NB4 (cell line): ENCODE measurements at regions not wholly inside any gene's neighbourhood (a gene's known extent, or its start where the extent isn't known, plus 50 kb on each side); places are given as distances from the start of the nearest gene placed in this dataset.

ENCODE experiments used
- DNase-seq: peaks from one replicate; pipeline ENCODE4 v3.0.0; 2010; ENCODE audit warnings: low read depth
- H3K4me3 ChIP-seq: one replicate; pipeline ENCODE4 v1.5.1; 2011; ENCODE audit warnings: mild to moderate bottlenecking, low read depth, low read length, moderate library complexity
- MYC ChIP-seq: IDR thresholded peaks from 2 replicates; pipeline ENCODE4 v1.6.1; 2011; ENCODE audit warnings: low read depth, low read length
- POLR2A ChIP-seq: IDR thresholded peaks from 2 replicates; pipeline ENCODE4 v1.6.1; 2011; ENCODE audit warnings: mild to moderate bottlenecking; ENCODE audit not compliant: insufficient read length; ENCODE audit errors: extremely low read depth
- TF ChIP-seq, protein P1 (sequence below): IDR thresholded peaks from 2 replicates; pipeline ENCODE4 v1.6.1; 2011; ENCODE audit warnings: low read depth, low read length
- TF ChIP-seq, protein P2 (sequence below): IDR thresholded peaks from one replicate; pipeline ENCODE4 v1.5.1; 2012; ENCODE audit warnings: low read depth, low read length

DNA sequence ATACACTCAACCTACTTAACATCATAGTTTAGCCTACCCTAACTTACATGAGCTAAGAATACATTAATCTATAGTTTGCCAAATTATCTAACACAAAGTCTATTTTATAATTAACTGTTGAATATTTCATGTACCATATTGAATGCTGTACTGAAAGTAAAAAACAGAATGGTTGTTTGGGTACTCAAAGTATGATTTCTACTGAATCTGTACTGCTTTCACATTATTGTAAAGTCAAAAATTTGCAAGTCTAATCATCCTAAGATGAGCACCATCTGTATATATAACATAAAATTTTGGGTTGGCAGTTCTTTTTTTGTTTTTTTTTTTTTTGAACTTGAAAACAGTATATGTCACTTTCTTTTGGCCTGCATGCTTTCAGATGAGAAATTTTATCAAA lies 1212.6 kb downstream of the SLITRK5 start:
- TF ChIP-seq, protein P1, sequence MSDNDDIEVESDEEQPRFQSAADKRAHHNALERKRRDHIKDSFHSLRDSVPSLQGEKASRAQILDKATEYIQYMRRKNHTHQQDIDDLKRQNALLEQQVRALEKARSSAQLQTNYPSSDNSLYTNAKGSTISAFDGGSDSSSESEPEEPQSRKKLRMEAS, result no peak
- TF ChIP-seq POLR2A (no peak), MYC (no peak)
- TF ChIP-seq, protein P2, sequence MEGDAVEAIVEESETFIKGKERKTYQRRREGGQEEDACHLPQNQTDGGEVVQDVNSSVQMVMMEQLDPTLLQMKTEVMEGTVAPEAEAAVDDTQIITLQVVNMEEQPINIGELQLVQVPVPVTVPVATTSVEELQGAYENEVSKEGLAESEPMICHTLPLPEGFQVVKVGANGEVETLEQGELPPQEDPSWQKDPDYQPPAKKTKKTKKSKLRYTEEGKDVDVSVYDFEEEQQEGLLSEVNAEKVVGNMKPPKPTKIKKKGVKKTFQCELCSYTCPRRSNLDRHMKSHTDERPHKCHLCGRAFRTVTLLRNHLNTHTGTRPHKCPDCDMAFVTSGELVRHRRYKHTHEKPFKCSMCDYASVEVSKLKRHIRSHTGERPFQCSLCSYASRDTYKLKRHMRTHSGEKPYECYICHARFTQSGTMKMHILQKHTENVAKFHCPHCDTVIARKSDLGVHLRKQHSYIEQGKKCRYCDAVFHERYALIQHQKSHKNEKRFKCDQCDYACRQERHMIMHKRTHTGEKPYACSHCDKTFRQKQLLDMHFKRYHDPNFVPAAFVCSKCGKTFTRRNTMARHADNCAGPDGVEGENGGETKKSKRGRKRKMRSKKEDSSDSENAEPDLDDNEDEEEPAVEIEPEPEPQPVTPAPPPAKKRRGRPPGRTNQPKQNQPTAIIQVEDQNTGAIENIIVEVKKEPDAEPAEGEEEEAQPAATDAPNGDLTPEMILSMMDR, result no peak
- DNase-seq, result no peak
- H3K4me3 ChIP-seq, result no peak overlapping the region

DNA sequence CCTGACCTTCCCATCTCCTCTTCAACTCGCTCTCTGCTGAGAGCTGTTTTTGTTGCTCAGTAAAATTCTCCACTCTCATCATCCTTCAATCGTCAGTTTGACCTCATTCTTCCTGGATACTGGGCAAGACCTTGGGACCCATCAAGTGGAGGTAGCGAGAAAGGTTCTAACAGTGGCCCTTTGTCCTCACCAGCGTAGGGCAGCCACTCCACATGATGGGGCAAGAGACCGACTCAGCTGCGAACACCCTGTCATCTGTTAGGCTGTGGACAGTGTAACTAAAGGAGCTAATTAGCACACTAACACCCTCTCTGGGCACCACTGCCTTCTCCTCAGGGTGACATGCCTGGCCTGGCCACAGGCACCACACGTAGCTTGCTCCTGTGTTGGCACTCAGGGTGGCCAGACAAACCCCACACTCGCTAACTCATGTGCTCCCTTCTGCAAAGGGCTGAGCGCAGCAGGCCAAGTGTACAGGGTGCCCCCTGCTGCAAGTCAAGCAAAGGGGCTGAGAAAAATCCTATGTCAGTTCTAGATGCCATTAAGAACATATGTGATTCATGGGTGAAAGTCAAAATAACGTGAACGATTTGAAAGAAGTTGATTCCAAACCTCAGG lies 1216.0 kb downstream of the SLITRK5 start:
- DNase-seq, result peak; percentile 12
- no peak for TF ChIP-seq MYC
- TF ChIP-seq, protein P2, result no peak
- TF ChIP-seq, protein P1, result no peak
- no peak for TF ChIP-seq POLR2A
- no peak overlapping the region for H3K4me3 ChIP-seq

DNA sequence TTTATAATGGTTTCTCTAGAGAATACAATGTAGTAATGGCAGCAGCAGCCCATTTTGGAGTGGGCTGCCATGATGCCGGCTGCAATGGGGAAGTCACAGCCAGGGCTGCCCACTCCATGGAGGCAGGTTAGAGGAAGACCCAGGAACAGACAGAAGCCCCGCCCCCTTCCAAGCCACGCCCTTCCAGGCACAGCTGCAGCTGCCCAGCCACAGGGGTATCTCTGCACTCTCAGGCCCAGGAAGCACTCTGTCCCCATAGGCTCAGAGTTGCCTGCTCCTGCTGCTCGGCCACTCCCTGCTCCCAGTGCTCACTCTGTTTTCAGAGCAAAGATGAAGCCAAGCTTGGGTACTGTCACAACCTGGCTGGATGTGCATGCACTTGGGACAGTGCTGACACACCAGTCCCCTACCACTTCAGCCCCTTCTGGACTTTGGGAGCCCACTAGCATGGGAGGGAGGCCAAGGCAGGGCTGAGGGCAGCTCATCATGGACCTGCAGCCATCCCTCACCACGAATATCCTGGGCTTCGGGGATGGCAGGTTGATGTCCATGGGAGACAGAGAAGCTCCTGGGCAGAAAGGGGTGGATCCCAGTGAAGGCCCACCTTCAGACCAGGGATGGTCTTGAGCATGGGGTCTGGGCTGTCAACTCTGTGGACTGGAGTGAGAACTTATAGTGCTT lies 1224.2 kb downstream of the SLITRK5 start:
- H3K4me3 ChIP-seq, result no peak overlapping the region
- TF ChIP-seq, protein P2, result no peak
- TF ChIP-seq MYC, result no peak
- TF ChIP-seq, protein P1, result no peak
- TF ChIP-seq POLR2A, result no peak
- DNase-seq, result peak; percentile 16

DNA sequence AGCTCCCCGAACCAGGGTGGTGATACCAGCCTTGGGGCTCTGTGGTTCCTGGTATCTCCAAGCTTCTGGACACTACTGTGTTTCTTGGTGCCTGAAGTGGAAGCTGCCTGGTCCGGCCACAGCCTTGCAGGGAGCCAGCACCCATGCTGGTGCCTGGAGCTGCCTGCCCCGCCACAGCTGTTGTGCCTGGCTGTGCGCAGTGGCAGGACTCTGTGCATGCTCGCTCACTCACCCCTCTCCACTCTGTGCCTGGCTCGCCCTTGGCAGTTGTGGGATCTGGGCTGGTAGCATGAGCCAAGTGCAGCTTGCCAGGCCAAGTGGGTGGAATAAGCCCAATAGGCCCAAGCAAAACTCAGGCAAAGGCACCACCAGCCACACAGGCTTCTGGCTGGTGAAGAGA lies 1225.3 kb downstream of the SLITRK5 start:
- no peak overlapping the region for H3K4me3 ChIP-seq
- TF ChIP-seq, protein P2, result no peak
- TF ChIP-seq POLR2A (no peak), MYC (no peak)
- TF ChIP-seq, protein P1, result no peak

DNA sequence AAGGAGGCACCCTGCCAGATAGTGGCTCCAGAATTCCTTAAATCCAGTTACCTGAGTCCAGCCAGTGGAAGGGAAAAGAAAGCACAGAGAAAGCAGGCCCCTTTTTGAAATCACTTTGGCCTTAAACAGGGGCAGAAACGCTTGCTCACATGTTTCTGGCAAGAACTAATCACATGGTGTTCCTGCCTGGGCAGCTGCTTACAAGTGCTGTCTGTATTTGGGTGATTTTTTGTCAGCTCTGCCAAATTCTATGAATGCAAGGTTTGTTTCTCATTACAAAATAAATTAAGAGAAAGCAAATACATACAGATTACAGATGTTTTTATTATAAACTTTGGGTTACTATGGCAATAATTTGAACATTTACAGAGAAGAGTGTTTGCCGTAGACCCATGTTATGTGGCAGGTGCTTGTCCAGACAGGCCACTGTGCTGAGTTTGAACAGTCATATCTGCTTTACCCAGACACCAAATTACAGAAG lies 1237.8 kb downstream of the SLITRK5 start:
- TF ChIP-seq, protein P1, result peak; percentile 35; the same call in 1 of the 2 replicates
- TF ChIP-seq POLR2A, result no peak
- no peak for DNase-seq
- H3K4me3 ChIP-seq, result no peak overlapping the region

More for the DNA sequence above, 1225.3 kb downstream of the SLITRK5 start:
- no peak for DNase-seq

DNA sequence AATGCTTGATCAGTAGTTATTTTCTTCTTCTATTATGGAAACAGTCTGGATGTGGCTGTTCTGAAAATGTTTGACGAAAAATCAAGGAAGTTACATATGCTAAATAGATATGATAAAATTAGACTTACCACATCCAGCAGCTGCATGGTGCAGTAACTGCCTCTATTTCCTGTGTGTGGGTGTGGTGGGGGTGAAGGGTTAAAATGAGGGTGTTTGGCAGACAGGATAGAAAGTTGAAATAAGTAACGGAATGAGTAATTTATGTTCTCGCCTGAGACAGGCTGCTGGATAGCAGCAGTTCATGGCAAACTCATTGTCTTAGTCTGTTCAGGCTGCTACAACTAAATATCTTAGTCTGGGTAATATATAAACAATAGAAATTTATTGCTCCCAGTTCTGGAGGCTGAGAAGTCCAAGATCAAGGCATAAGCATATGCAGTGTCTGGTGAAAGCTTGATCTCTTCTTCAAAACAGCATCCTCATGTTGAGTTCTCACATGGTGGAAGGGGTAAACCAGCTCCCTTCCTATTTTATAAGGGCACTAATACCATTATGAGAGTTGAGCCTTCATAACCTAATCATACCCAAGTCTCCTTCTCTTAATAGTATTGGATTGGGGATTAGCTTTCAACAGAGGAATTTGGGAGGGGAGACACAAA lies 1248.9 kb downstream of the SLITRK5 start:
- no peak for TF ChIP-seq POLR2A
- no peak for TF ChIP-seq MYC
- TF ChIP-seq, protein P2, result no peak
- TF ChIP-seq, protein P1, result no peak
- no peak overlapping the region for H3K4me3 ChIP-seq
- peak; percentile 80 for DNase-seq
